ENCODE measurements at regions not wholly inside any gene's neighbourhood (a gene's known extent, or its start where the extent isn't known, plus 50 kb on each side); places are given as distances from the start of the nearest gene placed in this dataset.

DNA sequence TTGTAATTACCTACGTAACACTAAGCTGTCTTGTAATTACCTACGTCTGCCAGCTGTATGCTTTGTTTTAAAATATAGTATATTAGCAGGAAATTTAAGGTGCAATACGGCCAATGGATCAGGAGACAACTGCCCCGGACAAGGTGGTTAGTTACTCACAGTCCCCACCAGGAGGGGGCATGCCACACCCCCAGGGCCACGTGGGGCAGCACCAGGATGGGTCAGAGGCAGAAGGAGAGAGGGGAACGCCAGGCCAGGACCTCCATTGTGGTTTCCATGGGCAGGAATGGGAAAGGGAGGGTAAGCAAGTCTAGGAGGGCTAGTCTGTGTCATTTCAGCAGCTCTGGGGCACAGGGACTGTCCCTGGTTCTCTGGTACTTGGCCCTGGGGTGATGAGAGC is 140.1 kb downstream of the URI1 start:
- intact Hi-C loops (cut with DNase I): no loop called here
- no peak overlapping the region for H3K4me3 ChIP-seq
- no peaks in the 10 kb centered on the region for H3K4me1 ChIP-seq
- no peaks in the 10 kb centered on the region for H3K36me3 ChIP-seq
- no peaks in the 10 kb centered on the region for H3K27me3 ChIP-seq
- TF ChIP-seq, protein P1, sequence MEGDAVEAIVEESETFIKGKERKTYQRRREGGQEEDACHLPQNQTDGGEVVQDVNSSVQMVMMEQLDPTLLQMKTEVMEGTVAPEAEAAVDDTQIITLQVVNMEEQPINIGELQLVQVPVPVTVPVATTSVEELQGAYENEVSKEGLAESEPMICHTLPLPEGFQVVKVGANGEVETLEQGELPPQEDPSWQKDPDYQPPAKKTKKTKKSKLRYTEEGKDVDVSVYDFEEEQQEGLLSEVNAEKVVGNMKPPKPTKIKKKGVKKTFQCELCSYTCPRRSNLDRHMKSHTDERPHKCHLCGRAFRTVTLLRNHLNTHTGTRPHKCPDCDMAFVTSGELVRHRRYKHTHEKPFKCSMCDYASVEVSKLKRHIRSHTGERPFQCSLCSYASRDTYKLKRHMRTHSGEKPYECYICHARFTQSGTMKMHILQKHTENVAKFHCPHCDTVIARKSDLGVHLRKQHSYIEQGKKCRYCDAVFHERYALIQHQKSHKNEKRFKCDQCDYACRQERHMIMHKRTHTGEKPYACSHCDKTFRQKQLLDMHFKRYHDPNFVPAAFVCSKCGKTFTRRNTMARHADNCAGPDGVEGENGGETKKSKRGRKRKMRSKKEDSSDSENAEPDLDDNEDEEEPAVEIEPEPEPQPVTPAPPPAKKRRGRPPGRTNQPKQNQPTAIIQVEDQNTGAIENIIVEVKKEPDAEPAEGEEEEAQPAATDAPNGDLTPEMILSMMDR (IDR thresholded peaks at IDR 0.05): no peak
- H3K9me3 ChIP-seq: no peaks in the 10 kb centered on the region
- DNase-seq (ENCODE audit: low spot score in 2 of 2): no peak
- H3K27ac ChIP-seq: no peak overlapping the region

DNA sequence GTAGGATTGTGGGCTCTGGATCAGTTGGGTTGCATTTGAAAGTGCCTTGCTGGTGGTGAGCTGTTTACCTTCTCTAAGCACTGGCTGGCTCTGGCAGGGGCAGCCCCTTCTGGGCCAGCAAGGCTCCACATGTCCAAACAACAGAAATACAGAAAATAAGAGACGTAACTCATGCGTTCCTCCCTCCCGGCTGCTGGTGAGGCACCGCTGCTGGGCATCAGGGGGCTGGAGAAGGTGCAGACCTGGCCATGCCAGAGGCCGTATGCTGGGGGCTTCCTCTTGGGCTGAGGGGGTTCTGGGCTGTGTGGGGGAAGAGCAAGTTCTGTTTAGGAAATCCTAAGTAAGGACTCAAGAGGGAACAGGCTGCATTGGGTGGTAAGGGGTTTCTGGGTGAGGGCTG is 140.6 kb downstream of the URI1 start:
- no peak for DNase-seq (ENCODE audit: low spot score in 2 of 2)
- TF ChIP-seq, protein P1 (IDR thresholded peaks at IDR 0.05): no peak
- intact Hi-C loops (cut with DNase I): no loop called here
- Histone ChIP-seq H3K27me3 (no peaks in the 10 kb centered on the region), H3K36me3 (no peaks in the 10 kb centered on the region), H3K4me3 (no peak overlapping the region), H3K27ac (no peak overlapping the region), H3K4me1 (no peaks in the 10 kb centered on the region), H3K9me3 (no peaks in the 10 kb centered on the region)

DNA sequence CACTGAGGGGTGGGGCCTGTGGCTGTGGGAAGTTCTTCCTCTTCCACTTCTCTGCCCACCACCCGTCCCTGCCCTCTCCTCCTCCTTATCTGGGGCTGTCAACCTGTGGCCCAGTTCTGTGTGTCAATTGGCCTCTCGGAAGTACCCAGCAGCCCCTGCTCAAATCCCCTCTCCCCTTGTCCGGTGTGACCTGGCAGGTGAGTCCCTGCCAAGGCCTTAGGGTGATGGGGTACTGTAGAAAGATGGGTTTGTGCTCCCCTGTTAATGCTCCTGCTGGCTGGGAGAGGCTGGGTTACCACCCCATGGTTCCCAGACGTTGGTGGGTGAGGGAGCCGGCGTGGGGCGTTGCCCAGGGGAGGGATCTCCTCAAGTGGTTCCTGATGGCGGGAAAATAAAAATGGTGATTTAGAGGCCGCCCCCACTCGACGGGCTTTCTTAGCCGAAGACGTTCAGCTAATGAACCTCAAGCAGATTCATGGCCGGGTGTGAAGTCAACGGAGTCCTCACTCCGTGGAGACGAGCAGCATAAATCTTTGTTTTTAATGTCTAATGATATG is 141.2 kb downstream of the URI1 start:
- no peak overlapping the region for H3K27ac ChIP-seq
- intact Hi-C loops (cut with DNase I): no loop called here
- no peak for DNase-seq (ENCODE audit: low spot score in 2 of 2)

DNA sequence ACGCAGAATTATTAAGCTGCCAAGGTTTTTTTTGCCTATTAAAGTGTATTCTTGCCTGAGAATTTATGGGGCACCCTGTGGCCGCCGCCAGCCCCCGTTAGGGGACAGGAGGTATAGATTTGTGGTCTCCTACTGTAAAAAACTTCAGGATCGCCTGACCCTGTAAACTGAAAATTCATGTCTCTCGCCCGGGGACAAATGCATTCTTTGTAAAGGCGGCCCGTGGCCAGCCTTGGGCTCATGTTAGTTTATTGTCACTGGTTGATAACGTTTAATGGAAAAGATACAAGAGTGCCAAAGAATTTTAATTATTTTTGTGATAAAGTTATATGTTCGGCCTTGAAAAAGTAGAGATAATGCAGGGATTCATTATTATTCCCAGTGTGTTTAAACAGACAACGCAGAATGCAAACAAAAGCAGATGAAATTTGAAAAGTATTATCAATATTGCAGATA is 141.7 kb downstream of the URI1 start:
- Histone ChIP-seq H3K36me3 (no peaks in the 10 kb centered on the region), H3K27me3 (no peaks in the 10 kb centered on the region), H3K9me3 (no peaks in the 10 kb centered on the region), H3K4me1 (no peaks in the 10 kb centered on the region), H3K4me3 (no peak overlapping the region), H3K27ac (no peak overlapping the region)
- intact Hi-C loops (cut with DNase I): no loop called here
- TF ChIP-seq, protein P1 (IDR thresholded peaks at IDR 0.05): no peak
- no peak for DNase-seq (ENCODE audit: low spot score in 2 of 2)

More for the DNA sequence above, 141.2 kb downstream of the URI1 start:
- no peak overlapping the region for H3K4me3 ChIP-seq
- TF ChIP-seq, protein P1 (IDR thresholded peaks at IDR 0.05): no peak
- no peaks in the 10 kb centered on the region for H3K4me1 ChIP-seq
- H3K36me3 ChIP-seq: no peaks in the 10 kb centered on the region
- no peaks in the 10 kb centered on the region for H3K9me3 ChIP-seq
- no peaks in the 10 kb centered on the region for H3K27me3 ChIP-seq

DNA sequence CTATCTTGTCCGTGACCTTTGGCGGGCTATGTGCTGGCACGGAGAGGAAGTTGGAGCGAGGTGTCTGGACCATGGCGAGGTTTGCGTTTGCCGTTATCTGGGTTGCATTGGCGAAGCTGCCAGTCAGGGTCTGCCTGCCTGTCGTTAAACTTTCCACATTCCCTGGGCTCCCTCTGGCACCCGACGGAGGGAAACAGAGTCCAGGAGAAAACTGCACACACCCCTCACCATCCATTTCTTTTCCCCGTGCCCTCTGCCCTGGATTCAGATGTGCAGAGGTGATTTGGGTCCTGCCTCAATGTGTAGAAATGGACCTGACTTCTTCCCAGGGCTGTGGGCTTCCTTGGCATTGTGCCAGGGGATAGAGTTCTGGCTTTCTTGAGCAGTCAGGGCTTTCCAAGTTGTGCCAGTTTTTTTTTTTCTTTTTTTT is 142.4 kb downstream of the URI1 start:
- intact Hi-C loops (cut with DNase I): no loop called here
- Histone ChIP-seq H3K36me3 (no peaks in the 10 kb centered on the region), H3K9me3 (no peaks in the 10 kb centered on the region), H3K4me3 (no peak overlapping the region), H3K4me1 (no peaks in the 10 kb centered on the region), H3K27me3 (no peaks in the 10 kb centered on the region), H3K27ac (no peak overlapping the region)
- TF ChIP-seq, protein P1 (IDR thresholded peaks at IDR 0.05): no peak
- DNase-seq (ENCODE audit: low spot score in 2 of 2): no peak

DNA sequence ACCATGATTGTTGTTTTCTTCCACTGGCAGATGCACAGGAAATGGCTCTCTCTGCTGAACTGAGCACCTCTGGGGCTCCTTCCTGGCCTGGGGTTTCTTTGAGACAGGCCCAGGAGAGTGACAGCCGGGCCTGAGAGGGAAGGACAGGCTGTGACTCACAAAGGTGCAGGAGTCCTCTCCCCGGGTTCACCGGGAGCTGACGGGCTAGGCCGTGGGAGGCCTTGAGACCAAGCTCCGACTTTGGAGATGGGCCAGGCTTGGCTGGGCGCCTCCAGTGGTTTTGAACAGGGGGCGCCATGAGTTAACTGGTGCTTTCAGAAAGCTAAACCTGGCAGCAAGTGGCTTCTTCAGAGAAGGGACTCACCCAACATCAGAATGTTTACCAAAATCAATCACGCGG is 143.4 kb downstream of the URI1 start:
- no peak for DNase-seq (ENCODE audit: low spot score in 2 of 2)
- no peaks in the 10 kb centered on the region for H3K4me1 ChIP-seq

More for the DNA sequence above, 143.4 kb downstream of the URI1 start:
- Histone ChIP-seq H3K4me3 (no peak overlapping the region), H3K27ac (no peak overlapping the region), H3K9me3 (no peaks in the 10 kb centered on the region), H3K27me3 (no peaks in the 10 kb centered on the region), H3K36me3 (no peaks in the 10 kb centered on the region)
- TF ChIP-seq, protein P1 (IDR thresholded peaks at IDR 0.05): no peak
- intact Hi-C loops (cut with DNase I): no loop called here
